ENCODE measurements at regions not wholly inside any gene's neighbourhood (a gene's known extent, or its start where the extent isn't known, plus 50 kb on each side); places are given as distances from the start of the nearest gene placed in this dataset.

DNA sequence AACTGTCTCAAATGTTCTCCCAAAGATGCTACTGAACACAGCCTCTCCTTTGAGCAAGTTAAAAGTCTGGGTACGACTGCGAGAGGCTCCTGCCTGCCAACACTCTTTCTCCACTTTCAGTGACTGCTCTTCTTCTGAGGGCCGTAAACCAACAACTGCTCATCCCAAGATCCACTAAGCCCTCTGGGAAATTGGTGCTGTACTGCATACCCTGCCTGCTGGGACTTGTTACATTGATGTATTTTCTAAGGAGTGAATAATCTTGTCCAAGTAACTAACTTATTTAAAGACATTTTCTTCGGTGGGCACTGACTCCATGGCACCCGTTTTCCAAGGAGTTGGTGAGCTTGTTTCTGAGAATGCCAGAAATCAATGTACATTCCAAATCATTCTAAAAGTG is 87.2 kb downstream of the ZNF280B start:
- Histone ChIP-seq H4K20me1 (ENCODE audit: insufficient read depth, low read length) (no peaks in the 10 kb centered on the region), H3K79me2 (ENCODE audit: insufficient read depth, low read length) (no peaks in the 10 kb centered on the region), H3K9ac (ENCODE audit: insufficient read depth, low read depth, low read length) (no peak overlapping the region), H3K4me1 (ENCODE audit: insufficient read depth, low read length) (peaks cover 36% of the 10 kb centered on the region), H3K27me3 (ENCODE audit: control insufficient read depth in 1 of 2, insufficient read depth in 2 of 2, low read length in 2 of 2) (peaks cover 0 to 52% of the 10 kb centered on the region in 2 experiments; a peak in 3 of 5 replicates), H3K4me2 (ENCODE audit: low read depth, low read length) (no peak overlapping the region), H2AFZ (ENCODE audit: low read length) (no peak overlapping the region), H3K36me3 (replicated peaks in 1 of 2; ENCODE audit: control insufficient read depth in 1 of 2, insufficient read depth in 2 of 2, low read length in 2 of 2) (no peaks in the 10 kb centered on the region; a peak in 1 of 5 replicates), H3K4me3 (replicated peaks in 1 of 3; ENCODE audit: insufficient read depth in 1 of 3, low read depth in 2 of 3, low read length in 3 of 3) (no peak overlapping the region), H3K27ac (ENCODE audit: extremely low read length, insufficient read depth, low read length) (no peak overlapping the region), H3K9me3 (ENCODE audit: low read length) (no peaks in the 10 kb centered on the region)
- ChIA-PET POLR2A (no interaction called here), CTCF (ENCODE audit: low intra/inter-chr PET ratio, low total read pairs) (no interaction called here)
- DNase-seq (ENCODE audit: low spot score) (no peak), FAIRE-seq (no peak), ATAC-seq (no peak)
- 20% methylated on average over 5 of the region's 5 CpGs for WGBS (ENCODE audit: low lambda C conversion rate)
- TF ChIP-seq ELF1 (CRISPR knock-in tag; IDR thresholded peaks at IDR 0.05) (no peak), ZNF17 (CRISPR knock-in tag; IDR thresholded peaks at IDR 0.05) (no peak), ZFX (CRISPR knock-in tag; IDR thresholded peaks at IDR 0.05; ENCODE audit: low read depth) (no peak), PAWR (CRISPR knock-in tag; IDR thresholded peaks at IDR 0.05; ENCODE audit: borderline replicate concordance) (no peak), ZNF260 (CRISPR knock-in tag; IDR thresholded peaks at IDR 0.05; ENCODE audit: borderline replicate concordance, low read depth) (no peak), CHD4 (IDR thresholded peaks at IDR 0.05; ENCODE audit: borderline replicate concordance, low read length) (no peak), ARID2 (CRISPR knock-in tag; IDR thresholded peaks at IDR 0.05; ENCODE audit: borderline replicate concordance) (no peak), JUNB (CRISPR knock-in tag; IDR thresholded peaks at IDR 0.05; ENCODE audit: borderline replicate concordance) (no peak), FOXJ3 (CRISPR knock-in tag; IDR thresholded peaks at IDR 0.05; ENCODE audit: borderline replicate concordance) (no peak), ZNF549 (CRISPR knock-in tag; IDR thresholded peaks at IDR 0.05) (no peak), RORA (CRISPR knock-in tag; IDR thresholded peaks at IDR 0.05) (no peak), CREB1 (IDR thresholded peaks at IDR 0.05) (no peak), CREB1 (CRISPR knock-in tag; IDR thresholded peaks at IDR 0.05) (no peak), AGO2 (optimal IDR thresholded peaks at IDR 0.05; ENCODE audit: low read depth, low read length) (no peak)
- TF ChIP-seq, protein P1, sequence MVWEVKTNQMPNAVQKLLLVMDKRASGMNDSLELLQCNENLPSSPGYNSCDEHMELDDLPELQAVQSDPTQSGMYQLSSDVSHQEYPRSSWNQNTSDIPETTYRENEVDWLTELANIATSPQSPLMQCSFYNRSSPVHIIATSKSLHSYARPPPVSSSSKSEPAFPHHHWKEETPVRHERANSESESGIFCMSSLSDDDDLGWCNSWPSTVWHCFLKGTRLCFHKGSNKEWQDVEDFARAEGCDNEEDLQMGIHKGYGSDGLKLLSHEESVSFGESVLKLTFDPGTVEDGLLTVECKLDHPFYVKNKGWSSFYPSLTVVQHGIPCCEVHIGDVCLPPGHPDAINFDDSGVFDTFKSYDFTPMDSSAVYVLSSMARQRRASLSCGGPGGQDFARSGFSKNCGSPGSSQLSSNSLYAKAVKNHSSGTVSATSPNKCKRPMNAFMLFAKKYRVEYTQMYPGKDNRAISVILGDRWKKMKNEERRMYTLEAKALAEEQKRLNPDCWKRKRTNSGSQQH (CRISPR knock-in tag; IDR thresholded peaks at IDR 0.05; ENCODE audit: low read depth): no peak
- TF ChIP-seq, protein P2, sequence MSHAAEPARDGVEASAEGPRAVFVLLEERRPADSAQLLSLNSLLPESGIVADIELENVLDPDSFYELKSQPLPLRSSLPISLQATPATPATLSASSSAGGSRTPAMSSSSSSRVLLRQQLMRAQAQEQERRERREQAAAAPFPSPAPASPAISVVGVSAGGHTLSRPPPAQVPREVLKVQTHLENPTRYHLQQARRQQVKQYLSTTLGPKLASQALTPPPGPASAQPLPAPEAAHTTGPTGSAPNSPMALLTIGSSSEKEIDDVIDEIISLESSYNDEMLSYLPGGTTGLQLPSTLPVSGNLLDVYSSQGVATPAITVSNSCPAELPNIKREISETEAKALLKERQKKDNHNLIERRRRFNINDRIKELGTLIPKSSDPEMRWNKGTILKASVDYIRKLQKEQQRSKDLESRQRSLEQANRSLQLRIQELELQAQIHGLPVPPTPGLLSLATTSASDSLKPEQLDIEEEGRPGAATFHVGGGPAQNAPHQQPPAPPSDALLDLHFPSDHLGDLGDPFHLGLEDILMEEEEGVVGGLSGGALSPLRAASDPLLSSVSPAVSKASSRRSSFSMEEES (CRISPR knock-in tag; IDR thresholded peaks at IDR 0.05): no peak
- in situ Hi-C loops (cut with HindIII; ENCODE audit: extremely low pct_ligation_motif_present, low pct_unique_long_range_greater_than_20kb) (no loop called here), intact Hi-C loops (cut with micrococcal nuclease; ENCODE audit: unreplicated experiment) (no loop called here)
- no TSS peak for BruUV-seq (replicated peaks)

All from HepG2 (cell line).